OCI-LY1 (cell line): ENCODE measurements at regions not wholly inside any gene's neighbourhood (a gene's known extent, or its start where the extent isn't known, plus 50 kb on each side); places are given as distances from the start of the nearest gene placed in this dataset.

Source experiments
- EZH2 ChIP-seq: fragments of 200-600 bp; sonication (generic), shearing (Covaris generic); IDR thresholded peaks from 2 replicates; pipeline ENCODE4 v1.8.0; 2017; ENCODE audit warnings: borderline replicate concordance, mixed run types, mild to moderate bottlenecking, antibody characterized with exemption, low read length, moderate library complexity, mixed read lengths
- TF ChIP-seq, protein P1 (sequence below): fragments of 200-600 bp; sonication (generic), shearing (Covaris generic); IDR thresholded peaks from 2 replicates; pipeline ENCODE4 v1.5.1; 2017; ENCODE audit warnings: mild to moderate bottlenecking, antibody characterized with exemption, low read length, moderate library complexity, mixed read lengths

DNA sequence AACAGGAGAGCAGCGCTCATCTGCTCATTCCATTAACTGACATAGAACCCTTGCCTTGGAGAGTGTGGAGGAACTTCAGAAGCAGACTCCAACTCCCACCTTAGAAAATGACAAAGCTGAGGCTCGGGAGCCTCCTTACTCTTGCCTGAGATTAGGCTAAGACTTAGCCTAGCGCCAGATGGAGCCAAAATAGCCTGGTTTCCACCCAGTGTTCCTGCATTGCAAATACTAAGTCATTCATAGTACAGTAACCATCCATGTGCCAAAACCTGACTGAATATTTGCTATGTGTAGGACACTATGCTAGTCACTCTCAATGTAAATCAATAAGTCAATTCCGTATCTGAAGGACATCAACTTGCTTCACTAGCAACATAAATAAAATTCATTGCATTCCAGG, 387.4 kb upstream of the CPEB2 start:
- TF ChIP-seq, protein P1, sequence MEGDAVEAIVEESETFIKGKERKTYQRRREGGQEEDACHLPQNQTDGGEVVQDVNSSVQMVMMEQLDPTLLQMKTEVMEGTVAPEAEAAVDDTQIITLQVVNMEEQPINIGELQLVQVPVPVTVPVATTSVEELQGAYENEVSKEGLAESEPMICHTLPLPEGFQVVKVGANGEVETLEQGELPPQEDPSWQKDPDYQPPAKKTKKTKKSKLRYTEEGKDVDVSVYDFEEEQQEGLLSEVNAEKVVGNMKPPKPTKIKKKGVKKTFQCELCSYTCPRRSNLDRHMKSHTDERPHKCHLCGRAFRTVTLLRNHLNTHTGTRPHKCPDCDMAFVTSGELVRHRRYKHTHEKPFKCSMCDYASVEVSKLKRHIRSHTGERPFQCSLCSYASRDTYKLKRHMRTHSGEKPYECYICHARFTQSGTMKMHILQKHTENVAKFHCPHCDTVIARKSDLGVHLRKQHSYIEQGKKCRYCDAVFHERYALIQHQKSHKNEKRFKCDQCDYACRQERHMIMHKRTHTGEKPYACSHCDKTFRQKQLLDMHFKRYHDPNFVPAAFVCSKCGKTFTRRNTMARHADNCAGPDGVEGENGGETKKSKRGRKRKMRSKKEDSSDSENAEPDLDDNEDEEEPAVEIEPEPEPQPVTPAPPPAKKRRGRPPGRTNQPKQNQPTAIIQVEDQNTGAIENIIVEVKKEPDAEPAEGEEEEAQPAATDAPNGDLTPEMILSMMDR = no peak
- no peak for TF ChIP-seq EZH2
